OCI-LY3 (cell line): ENCODE measurements at regions not wholly inside any gene's neighbourhood (a gene's known extent, or its start where the extent isn't known, plus 50 kb on each side); places are given as distances from the start of the nearest gene placed in this dataset.

Experiments
- H2AFZ ChIP-seq: fragments of 200-600, 300-600 bp; shearing (Covaris generic); 2 replicates; pipeline ENCODE4 v1.6.0; 2014; ENCODE audit warnings: antibody characterized with exemption, low read depth, low read length
- H3K27ac ChIP-seq: fragments of 200-600, 300-600 bp; sonication (generic); 2 replicates; pipeline ENCODE4 v1.5.1; 2014; ENCODE audit warnings: mild to moderate bottlenecking, low read length, moderate library complexity, mixed read lengths
- H3K27me3 ChIP-seq: fragments of 200-600, 300-600 bp; sonication (generic); 2 replicates; pipeline ENCODE4 v1.6.1; 2014; ENCODE audit warnings: low read depth, low read length, mixed read lengths
- H3K36me3 ChIP-seq: fragments of 200-600, 300-600 bp; sonication (generic); replicated peaks from 2 replicates; pipeline ENCODE3; 2014; ENCODE audit warnings: low read depth, low read length, mixed read lengths
- H3K4me1 ChIP-seq: fragments of 300-600, 200-600 bp; sonication (generic); 2 replicates; pipeline ENCODE4 v1.6.1; 2014; ENCODE audit warnings: low read length, mixed read lengths
- H3K4me2 ChIP-seq: fragments of 200-600, 300-600 bp; sonication (generic); 2 replicates; pipeline ENCODE4 v1.6.1; 2014; ENCODE audit warnings: low read length, mixed read lengths
- H3K4me3 ChIP-seq: fragments of 300-600, 200-600 bp; sonication (generic); 2 replicates; pipeline ENCODE4 v1.5.1; 2014; ENCODE audit warnings: antibody characterized with exemption, mild to moderate bottlenecking, low read length, moderate library complexity
- H3K79me2 ChIP-seq: fragments of 300-600, 200-600 bp; shearing (Covaris generic); 2 replicates; pipeline ENCODE4 v1.6.1; 2014; ENCODE audit warnings: mild to moderate bottlenecking, low read length, mixed read lengths
- H3K9ac ChIP-seq: fragments of 300-600, 200-600 bp; shearing (Covaris generic); 2 replicates; pipeline ENCODE4 v1.6.0; 2014; ENCODE audit warnings: mild to moderate bottlenecking, low read length, moderate library complexity
- H3K9me3 ChIP-seq: fragments of 200-600, 300-600 bp; shearing (Covaris generic); 2 replicates; pipeline ENCODE4 v1.6.1; 2014; ENCODE audit warnings: low read length, mixed read lengths; ENCODE audit not compliant: insufficient read depth
- H4K20me1 ChIP-seq: fragments of 200-600, 300-600 bp; sonication (generic); 2 replicates; pipeline ENCODE4 v1.6.1; 2016; ENCODE audit warnings: low read length, mixed read lengths; ENCODE audit not compliant: insufficient read depth
- CTCF ChIP-seq: fragments of 200-600, 300-600 bp; sonication (generic); IDR thresholded peaks from 2 replicates; pipeline ENCODE4 v1.5.1; 2014; ENCODE audit warnings: antibody characterized with exemption, low read length, low read depth
- EZH2phosphoT487 ChIP-seq: fragments of 200-600 bp; shearing (Covaris generic); IDR thresholded peaks from 2 replicates; pipeline ENCODE4 v1.6.1; 2018; ENCODE audit warnings: antibody characterized with exemption, mixed run types, low read depth

- H3K79me2 ChIP-seq = no peaks in the 10 kb centered on the region
- no peak overlapping the region for H3K27ac ChIP-seq
- TF ChIP-seq CTCF = no peak
- TF ChIP-seq EZH2phosphoT487 = no peak
- no peaks in the 10 kb centered on the region for H3K9me3 ChIP-seq
- H3K36me3 ChIP-seq = no peaks in the 10 kb centered on the region
- no peaks in the 10 kb centered on the region for H4K20me1 ChIP-seq
- no peak overlapping the region for H2AFZ ChIP-seq
- H3K4me2 ChIP-seq = no peak overlapping the region
- no peak overlapping the region for H3K4me3 ChIP-seq
- no peaks in the 10 kb centered on the region for H3K27me3 ChIP-seq
- no peaks in the 10 kb centered on the region for H3K4me1 ChIP-seq
- H3K9ac ChIP-seq = no peak overlapping the region
Observed at GRCh38 chr4:54395013-54395527, 166.0 kb downstream of the PDGFRA start.

- no peaks in the 10 kb centered on the region for H3K79me2 ChIP-seq
- H3K36me3 ChIP-seq = no peaks in the 10 kb centered on the region
- no peak overlapping the region for H3K27ac ChIP-seq
Observed at GRCh38 chr4:54400188-54400587, 171.1 kb downstream of the PDGFRA start.

GRCh38 chr4:54400802-54401201 is 171.7 kb downstream of the PDGFRA start:
- H3K9ac ChIP-seq = no peak overlapping the region
- H3K36me3 ChIP-seq = no peaks in the 10 kb centered on the region
- no peaks in the 10 kb centered on the region for H3K4me1 ChIP-seq
- TF ChIP-seq EZH2phosphoT487 (no peak), CTCF (no peak)
- H3K9me3 ChIP-seq = no peaks in the 10 kb centered on the region
- H3K27me3 ChIP-seq = no peaks in the 10 kb centered on the region
- H3K27ac ChIP-seq = no peak overlapping the region
- H3K4me2 ChIP-seq = no peak overlapping the region
- H4K20me1 ChIP-seq = no peaks in the 10 kb centered on the region
- H3K4me3 ChIP-seq = no peak overlapping the region
- no peaks in the 10 kb centered on the region for H3K79me2 ChIP-seq
- H2AFZ ChIP-seq = no peak overlapping the region

More at GRCh38 chr4:54400188-54400587, 171.1 kb downstream of the PDGFRA start:
- no peak overlapping the region for H2AFZ ChIP-seq
- no peaks in the 10 kb centered on the region for H4K20me1 ChIP-seq
- H3K9me3 ChIP-seq = no peaks in the 10 kb centered on the region
- no peak overlapping the region for H3K4me2 ChIP-seq
- H3K9ac ChIP-seq = no peak overlapping the region
- no peak for TF ChIP-seq EZH2phosphoT487
- TF ChIP-seq CTCF = no peak
- no peaks in the 10 kb centered on the region for H3K4me1 ChIP-seq
- H3K4me3 ChIP-seq = no peak overlapping the region
- no peaks in the 10 kb centered on the region for H3K27me3 ChIP-seq

GRCh38 chr4:54402880-54403480 is 173.9 kb downstream of the PDGFRA start:
- Histone ChIP-seq H4K20me1 (no peaks in the 10 kb centered on the region), H3K36me3 (no peaks in the 10 kb centered on the region), H2AFZ (no peak overlapping the region), H3K4me3 (no peak overlapping the region), H3K9me3 (no peaks in the 10 kb centered on the region), H3K4me2 (no peak overlapping the region), H3K27ac (no peak overlapping the region), H3K27me3 (no peaks in the 10 kb centered on the region), H3K9ac (no peak overlapping the region), H3K4me1 (no peaks in the 10 kb centered on the region), H3K79me2 (no peaks in the 10 kb centered on the region)
- TF ChIP-seq EZH2phosphoT487 (no peak), CTCF (no peak)
